ENCODE measurements at regions not wholly inside any gene's neighbourhood (a gene's known extent, or its start where the extent isn't known, plus 50 kb on each side); places are given as distances from the start of the nearest gene placed in this dataset.

DNA sequence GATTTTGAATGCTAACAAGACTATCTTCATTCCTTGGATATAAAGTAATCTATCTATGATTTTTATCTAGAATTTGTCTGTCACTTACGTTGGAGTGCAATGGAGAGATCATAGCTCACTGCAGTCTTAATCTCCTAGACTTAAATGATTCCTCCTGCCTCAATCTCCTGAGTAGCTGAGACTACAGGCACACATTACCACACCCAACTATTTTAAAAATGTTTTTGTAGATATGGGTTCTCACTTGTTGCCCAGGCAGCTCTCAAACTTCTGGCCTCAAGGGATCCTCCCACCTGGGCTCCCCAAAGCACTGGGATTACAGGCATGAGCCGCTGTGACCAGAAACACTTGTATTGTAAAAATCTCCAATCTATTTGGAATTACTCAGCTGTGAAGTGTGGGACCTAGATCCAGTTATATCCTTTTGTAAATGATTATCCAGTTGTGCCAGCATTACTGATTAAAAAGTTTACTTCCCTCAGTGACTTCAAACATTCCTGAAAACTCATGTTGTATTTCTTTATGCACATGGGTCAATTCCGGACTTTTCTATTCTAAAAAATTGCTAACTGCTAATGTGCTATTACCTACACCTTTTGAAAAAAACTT lies 1793.8 kb upstream of the WWC1 start:
- no peak for DNase-seq (ENCODE audit: low read depth in 2 of 2, low spot score in 1 of 2)

DNA sequence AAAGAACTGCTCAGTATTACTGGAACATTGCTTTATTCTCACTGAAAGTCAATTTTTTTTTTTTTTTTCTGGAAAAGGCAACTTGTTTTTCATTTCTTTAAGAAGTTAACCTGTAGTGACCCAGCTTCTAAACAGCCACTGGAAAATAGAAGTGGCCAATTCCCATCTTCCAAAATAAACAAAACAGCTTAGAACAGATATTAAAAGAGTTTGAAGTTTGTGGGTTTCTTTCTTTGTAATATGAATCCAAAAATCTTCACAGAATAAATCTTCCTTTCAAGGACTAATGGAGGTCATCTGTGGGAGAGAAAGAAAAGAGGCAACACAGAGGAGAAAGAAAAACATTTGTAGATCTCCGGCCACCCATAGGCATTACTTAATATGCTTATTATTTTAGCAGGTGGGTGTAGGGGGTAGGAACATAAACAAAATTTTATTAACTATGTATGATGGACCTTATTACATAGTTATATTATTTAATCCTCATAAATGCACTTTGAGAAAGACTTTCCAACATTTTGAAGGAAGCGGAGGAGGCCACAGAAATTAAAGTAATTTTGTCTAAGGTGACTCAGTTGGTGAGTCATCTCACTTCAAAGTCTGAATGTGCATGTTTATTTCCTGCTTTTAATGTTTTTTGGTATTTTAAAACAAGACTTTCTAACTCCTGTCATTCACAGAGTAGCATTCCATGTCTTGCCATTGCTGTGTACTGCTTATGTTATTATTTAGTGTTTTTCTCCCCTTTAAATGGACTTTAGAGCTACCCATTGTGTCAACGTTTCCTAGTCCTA lies 1791.8 kb upstream of the WWC1 start:
- DNase-seq (ENCODE audit: low read depth in 2 of 2, low spot score in 1 of 2), result no peak

GRCh38 chr5:166503506-166503905 lies 1787.9 kb upstream of the WWC1 start:
- no peak for DNase-seq (ENCODE audit: low read depth in 2 of 2, low spot score in 1 of 2)

DNA sequence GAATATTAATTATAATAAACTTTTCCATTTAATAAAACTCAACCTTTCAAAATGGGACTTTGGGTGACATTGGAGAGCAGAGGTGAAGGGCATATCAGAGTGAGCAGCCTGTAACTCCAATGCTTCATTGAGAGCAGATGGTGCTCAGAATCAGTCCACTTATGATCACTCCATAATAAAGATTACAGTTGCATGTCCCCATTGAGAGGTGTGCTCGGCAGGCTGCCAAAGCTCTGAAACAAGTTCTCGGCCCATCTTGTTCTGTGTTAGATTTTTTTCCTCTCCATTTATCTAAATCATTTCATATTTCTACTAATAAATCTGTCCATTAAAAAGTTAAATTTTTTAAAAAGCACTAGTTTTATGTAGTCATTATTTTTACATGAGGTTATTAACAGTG lies 1786.4 kb upstream of the WWC1 start:
- DNase-seq (ENCODE audit: low read depth in 2 of 2, low spot score in 1 of 2), result no peak

DNA sequence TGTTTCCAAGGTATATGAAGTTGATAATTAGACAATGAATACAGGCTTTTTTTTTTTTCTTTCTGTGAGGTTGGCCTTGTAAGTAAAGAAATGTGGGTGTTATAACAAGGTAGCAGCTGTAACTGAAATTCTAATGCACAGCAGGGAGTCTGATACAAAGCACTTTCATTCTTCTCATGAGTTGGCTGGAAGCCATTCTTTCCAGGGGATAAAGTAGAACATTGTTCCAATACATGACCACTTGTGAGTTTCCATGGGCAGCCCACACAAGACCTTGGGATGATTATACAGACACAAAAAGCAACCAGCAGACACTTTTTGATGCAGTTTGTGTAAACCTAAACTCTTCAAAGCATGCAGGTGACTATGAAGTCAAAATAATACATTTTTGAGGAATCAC lies 1785.9 kb upstream of the WWC1 start:
- DNase-seq (ENCODE audit: low read depth in 2 of 2, low spot score in 1 of 2), result no peak

DNA sequence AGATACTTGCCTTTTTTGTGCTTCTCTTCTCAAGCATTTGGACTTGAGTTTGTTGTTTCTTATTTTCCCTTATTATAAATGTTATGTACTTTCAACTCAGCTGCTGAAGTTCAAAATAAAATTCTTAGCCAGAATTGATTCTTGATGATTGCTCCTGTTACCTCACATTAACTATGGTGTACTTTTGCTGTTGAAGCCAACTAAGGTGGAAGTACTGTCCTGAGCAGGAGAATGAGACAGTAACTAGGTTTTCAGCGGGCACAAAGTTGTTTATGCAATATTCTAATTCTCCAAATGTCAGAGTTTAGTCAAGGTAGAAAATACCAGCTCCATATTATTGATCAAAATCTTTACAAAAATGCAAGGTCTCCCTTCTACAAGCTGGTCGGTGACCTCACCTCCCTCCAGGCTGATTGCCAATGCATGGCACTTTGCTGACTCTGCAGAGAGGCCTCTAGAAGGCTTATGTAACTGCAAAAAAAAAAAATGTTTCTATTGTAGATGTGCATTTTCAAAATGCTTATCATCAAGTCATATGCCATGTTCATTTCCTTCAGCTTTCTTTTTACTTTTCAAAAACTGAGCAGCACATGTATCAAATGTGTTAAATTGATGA lies 1783.5 kb upstream of the WWC1 start:
- DNase-seq (ENCODE audit: low read depth in 2 of 2, low spot score in 1 of 2), result no peak

- no peak for DNase-seq (ENCODE audit: low read depth in 2 of 2, low spot score in 1 of 2)
These were observed 1782.4 kb upstream of the WWC1 start for GRCh38 chr5:166509085-166509484.

DNA sequence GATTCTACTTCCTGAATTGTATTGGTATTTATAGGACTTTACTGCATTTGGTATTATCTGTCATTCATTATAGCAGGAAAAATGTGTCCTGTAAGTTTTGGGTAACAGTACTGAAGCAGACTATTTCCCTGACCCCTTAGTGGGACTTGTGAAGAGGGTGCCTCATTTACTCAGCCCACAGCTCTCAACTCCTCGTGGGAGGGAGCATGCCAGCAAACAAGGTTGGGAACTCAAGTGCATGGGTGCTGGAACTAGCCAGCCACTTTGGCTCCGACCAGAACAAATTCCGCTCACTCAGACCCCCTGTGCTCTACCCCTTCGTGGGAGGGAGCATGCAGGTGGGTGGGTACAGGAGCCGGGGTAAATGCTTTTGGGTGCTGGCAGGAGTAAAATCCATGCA lies 1773.5 kb upstream of the WWC1 start:
- no peak for DNase-seq (ENCODE audit: low read depth in 2 of 2, low spot score in 1 of 2)

- no peak for DNase-seq (ENCODE audit: low read depth in 2 of 2, low spot score in 1 of 2)
These were observed 1768.2 kb upstream of the WWC1 start for GRCh38 chr5:166523206-166523605.

DNA sequence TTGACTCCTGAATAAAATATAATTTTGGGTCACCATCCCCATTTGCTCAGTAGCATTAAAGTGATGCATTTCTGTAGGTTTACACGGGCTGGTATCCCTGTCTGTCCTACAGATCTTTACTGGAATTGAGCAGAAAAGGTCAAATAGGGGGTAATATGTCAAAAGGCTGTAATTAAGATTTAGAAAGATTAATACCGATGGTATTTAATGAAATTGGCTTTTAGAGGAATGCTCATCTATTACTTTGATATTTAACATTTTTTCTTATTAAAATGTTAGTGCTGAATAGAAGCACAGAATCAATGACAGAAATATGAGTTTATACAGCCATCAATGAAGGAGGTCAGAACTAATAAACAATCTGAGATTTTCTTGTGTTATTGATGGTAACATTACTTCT lies 1762.2 kb upstream of the WWC1 start:
- DNase-seq (ENCODE audit: low read depth in 2 of 2, low spot score in 1 of 2), result no peak

- no peak for DNase-seq (ENCODE audit: low read depth in 2 of 2, low spot score in 1 of 2)
These were observed 1758.8 kb upstream of the WWC1 start for GRCh38 chr5:166532456-166533220.

DNA sequence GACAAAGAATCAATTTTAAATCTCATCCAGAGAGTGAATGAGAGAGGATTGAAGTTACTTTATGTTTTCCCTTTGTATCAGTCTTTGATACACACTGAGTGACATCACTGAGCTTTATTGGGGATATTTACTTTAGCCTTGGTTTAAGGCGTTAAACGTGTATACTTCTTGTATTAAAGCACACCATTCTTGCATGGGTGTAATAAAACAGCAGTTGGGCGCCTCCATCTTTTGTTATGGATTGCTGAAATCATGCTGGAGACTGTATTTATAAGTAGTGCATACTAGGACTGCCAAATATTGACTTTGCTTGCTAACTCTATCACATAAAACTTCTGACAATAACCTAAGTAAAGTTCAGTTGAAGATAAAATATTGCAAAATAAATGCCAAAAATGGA lies 1755.8 kb upstream of the WWC1 start:
- no peak for DNase-seq (ENCODE audit: low read depth in 2 of 2, low spot score in 1 of 2)

- DNase-seq (ENCODE audit: low read depth in 2 of 2, low spot score in 1 of 2), result no peak
These were observed 1751.3 kb upstream of the WWC1 start for GRCh38 chr5:166540156-166540555.

DNA sequence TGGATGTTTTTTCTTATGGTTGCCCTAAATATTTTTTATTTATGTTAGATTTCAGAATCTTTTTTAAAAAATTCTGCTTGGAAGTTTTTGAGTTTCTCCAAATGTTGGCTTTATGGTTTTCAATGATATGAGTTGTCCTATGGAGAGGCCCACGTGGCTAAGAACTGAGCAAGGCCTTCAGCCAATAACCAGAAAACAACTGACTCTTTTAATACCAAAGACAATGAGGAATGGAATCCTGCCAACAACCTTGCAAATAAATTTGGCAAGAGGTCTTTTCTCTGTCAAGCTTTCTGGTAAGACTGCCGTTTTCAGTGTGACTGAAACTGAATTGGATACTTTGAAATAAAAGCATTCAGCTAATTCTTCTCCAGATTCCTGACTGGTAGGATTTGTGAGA lies 1740.1 kb upstream of the WWC1 start:
- DNase-seq (ENCODE audit: low read depth in 2 of 2, low spot score in 1 of 2), result no peak

DNA sequence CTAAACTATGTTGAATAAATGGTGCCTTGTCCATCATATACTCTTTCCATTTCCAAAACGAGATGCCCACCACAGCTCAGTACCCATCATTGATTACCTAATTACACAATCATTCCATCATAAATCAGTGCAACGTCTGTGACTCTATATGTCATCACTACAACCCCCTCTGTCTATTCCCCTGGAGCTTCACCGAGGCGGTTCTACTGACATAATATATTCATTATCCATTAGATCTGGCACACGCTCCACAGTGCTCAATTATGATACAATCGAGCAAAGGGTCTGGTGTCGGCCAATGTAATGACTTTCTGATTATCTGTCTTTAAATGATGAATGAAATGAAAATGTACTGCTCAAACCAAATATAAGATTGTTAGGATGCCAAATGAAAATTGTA lies 1737.7 kb upstream of the WWC1 start:
- no peak for DNase-seq (ENCODE audit: low read depth in 2 of 2, low spot score in 1 of 2)

- DNase-seq (ENCODE audit: low read depth in 2 of 2, low spot score in 1 of 2), result no peak
These were observed 1729.7 kb upstream of the WWC1 start for GRCh38 chr5:166561759-166562158.

GRCh38 chr5:166562246-166562645 lies 1729.2 kb upstream of the WWC1 start:
- DNase-seq (ENCODE audit: low read depth in 2 of 2, low spot score in 1 of 2), result no peak

GRCh38 chr5:166566725-166567124 lies 1724.7 kb upstream of the WWC1 start:
- DNase-seq (ENCODE audit: low read depth in 2 of 2, low spot score in 1 of 2), result no peak

DNA sequence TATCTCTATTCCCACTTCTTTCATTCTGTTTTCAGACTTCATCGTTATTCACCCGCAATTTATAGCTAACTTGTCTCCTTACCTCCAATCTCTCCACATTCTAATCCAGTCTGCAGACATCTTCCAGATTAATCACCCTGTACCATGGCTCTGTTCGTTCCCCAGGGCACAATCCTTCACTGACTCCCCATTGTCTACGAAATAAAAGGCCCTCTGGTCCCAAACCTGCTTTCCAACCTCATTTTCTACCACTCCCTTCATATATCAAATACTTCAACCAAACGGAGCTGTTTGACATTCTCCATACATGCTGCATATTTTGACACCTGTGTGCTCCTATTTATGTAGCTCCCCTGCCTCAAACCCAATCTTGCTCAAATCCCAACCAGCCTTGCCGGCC lies 1720.6 kb upstream of the WWC1 start:
- DNase-seq (ENCODE audit: low read depth in 2 of 2, low spot score in 1 of 2), result no peak

- no peak for DNase-seq (ENCODE audit: low read depth in 2 of 2, low spot score in 1 of 2)
These were observed 1719.8 kb upstream of the WWC1 start for GRCh38 chr5:166571668-166572067.

DNA sequence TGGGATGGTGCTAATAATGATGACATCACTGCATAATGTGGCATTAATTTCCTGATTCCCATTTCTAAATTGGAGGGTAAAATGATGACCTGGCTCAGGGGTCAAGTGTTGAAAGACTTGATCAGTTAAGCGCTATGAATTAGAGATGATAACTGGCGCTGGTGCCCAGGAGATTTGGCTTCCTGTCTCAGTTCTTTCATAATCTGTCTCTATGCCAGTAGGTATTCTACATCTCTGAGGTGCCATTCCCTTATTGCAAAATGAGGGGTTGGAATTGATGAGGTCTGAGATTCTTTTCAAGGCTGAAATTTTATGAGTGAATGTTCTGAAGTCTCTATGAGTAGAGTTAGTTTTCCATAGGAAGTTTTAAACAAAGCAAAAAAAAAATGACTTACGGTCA lies 1715.1 kb upstream of the WWC1 start:
- no peak for DNase-seq (ENCODE audit: low read depth in 2 of 2, low spot score in 1 of 2)

GRCh38 chr5:166581826-166582225 lies 1709.6 kb upstream of the WWC1 start:
- DNase-seq (ENCODE audit: low read depth in 2 of 2, low spot score in 1 of 2), result no peak

Data from stimulated activated CD8-positive, alpha-beta memory T cell treated with anti-CD3 and anti-CD28 coated beads, Interleukin-4, amount 100 ng/mL, for 1 hour (primary cell).